Panc1 (cell line): ENCODE measurements at regions not wholly inside any gene's neighbourhood (a gene's known extent, or its start where the extent isn't known, plus 50 kb on each side); places are given as distances from the start of the nearest gene placed in this dataset.

Source experiments
- ATAC-seq: fragments of 200-7000 bp; cut with Tn5 transposase; 2 replicates; pipeline ENCODE4 v1.9.1; 2020; ENCODE audit warnings: mild to moderate bottlenecking, moderate library complexity
- BruUV-seq: library from RNA; stranded (reverse); fragments of 400-500 nt; replicated peaks from 2 replicates; lab custom pipeline; 2021; lab: Mats Ljungman, UMichigan
- CTCF ChIA-PET: fragments of 300-600 bp; sonication (Branson Sonifier 250); formaldehyde crosslinking; loops from one replicate; lab custom pipeline; 2022; ENCODE audit warnings: antibody characterized with exemption; lab: Charles Lee
- POLR2A ChIA-PET: fragments of 300-600 bp; sonication (Branson Sonifier 250); formaldehyde crosslinking; loops from one replicate; lab custom pipeline; 2022; ENCODE audit warnings: antibody characterized with exemption; lab: Charles Lee
- DNase-seq: peaks from one replicate; pipeline ENCODE4 v3.0.0-alpha.2; 2010; ENCODE audit warnings: low read depth, low spot score
- H3K27ac ChIP-seq: 2 replicates; pipeline ENCODE4 v1.5.1; 2011; ENCODE audit warnings: mild to moderate bottlenecking, low read length, inconsistent platforms
- H3K27me3 ChIP-seq: fragments of 200-500 bp; sonication (Bioruptor generic); 2 replicates; pipeline ENCODE4 v1.6.0; 2014; ENCODE audit warnings: low read length, inconsistent platforms; ENCODE audit not compliant: control insufficient read depth, insufficient read depth
- H3K36me3 ChIP-seq: fragments of 200-500 bp; sonication (Bioruptor generic); 2 replicates; pipeline ENCODE4 v1.5.1; 2014; ENCODE audit warnings: inconsistent platforms, mild to moderate bottlenecking, low read length, moderate library complexity; ENCODE audit not compliant: control insufficient read depth, insufficient read depth
- H3K4me1 ChIP-seq: 2 replicates; pipeline ENCODE4 v1.5.1; 2011; ENCODE audit warnings: inconsistent platforms, mild to moderate bottlenecking, low read length, moderate library complexity; ENCODE audit not compliant: control insufficient read depth, insufficient read depth
- H3K4me3 ChIP-seq, 2 experiments: 2 replicates each; pipeline ENCODE4 v1.5.1; 2011 to 2012; ENCODE audit warnings: low read depth in 2 of 2, low read length in 2 of 2, mild to moderate bottlenecking in 2 of 2, inconsistent platforms in 1 of 2, moderate library complexity in 1 of 2
- H3K9me3 ChIP-seq: fragments of 200-500 bp; sonication (Bioruptor generic); 2 replicates; pipeline ENCODE4 v1.5.1; 2014; ENCODE audit warnings: low read depth, mild to moderate bottlenecking, inconsistent platforms, low read length, moderate library complexity; ENCODE audit not compliant: control insufficient read depth, insufficient read depth
- CTCF ChIP-seq: fragments of 450-650 bp; IDR thresholded peaks from 2 replicates; pipeline ENCODE4 v1.5.1; 2017; ENCODE audit warnings: mild to moderate bottlenecking
- POLR2AphosphoS5 ChIP-seq: IDR thresholded peaks from 2 replicates; pipeline ENCODE4 v1.6.1; 2012; ENCODE audit warnings: mild to moderate bottlenecking, low read depth, low read length, moderate library complexity
- REST ChIP-seq, 2 experiments: IDR thresholded peaks; 2 replicates each; pipeline ENCODE4 v1.6.1; 2011 to 2012; ENCODE audit warnings: low read depth in 2 of 2, control low read depth in 1 of 2, low read length in 1 of 2, mild to moderate bottlenecking in 1 of 2, moderate library complexity in 1 of 2; ENCODE audit not compliant: insufficient read depth in 1 of 2
- SIN3A ChIP-seq: IDR thresholded peaks from 2 replicates; pipeline ENCODE4 v1.6.1; 2012; ENCODE audit warnings: low read depth, mild to moderate bottlenecking, low read length, moderate library complexity, borderline replicate concordance; ENCODE audit not compliant: insufficient read depth
- TCF7L2 ChIP-seq: IDR thresholded peaks from 2 replicates; pipeline ENCODE4 v1.6.1; 2011; ENCODE audit warnings: mild to moderate bottlenecking, low read depth, low read length, inconsistent platforms
- in situ Hi-C: cut with HindIII; loops from 2 replicates; pipeline ENCODE4 v1.10.0; 2016; ENCODE audit warnings: low sequenced_read_pairs, low pct_unique_long_range_greater_than_20kb
- intact Hi-C: fragments of 100-400 bp; cut with micrococcal nuclease; formaldehyde crosslinking; loops from one replicate; pipeline ENCODE4 v1.10.0; 2022; ENCODE audit not compliant: unreplicated experiment

- ChIA-PET POLR2A (no interaction called here), CTCF (no interaction called here)
- TF ChIP-seq POLR2AphosphoS5 (no peak), TCF7L2 (no peak), REST (IDR thresholded peaks at IDR 0.05; ENCODE audit: insufficient read depth in 1 of 2, low read depth in 2 of 2, low read length in 1 of 2) (no peak)
- no peak for ATAC-seq
- Histone ChIP-seq H3K9me3 (no peaks in the 10 kb centered on the region), H3K36me3 (no peaks in the 10 kb centered on the region), H3K4me3 (no peak overlapping the region), H3K27me3 (no peaks in the 10 kb centered on the region), H3K27ac (no peak overlapping the region), H3K4me1 (no peaks in the 10 kb centered on the region)
- in situ Hi-C loops: no loop called here
- no peak for DNase-seq
- BruUV-seq: no TSS peak
- intact Hi-C loops: no loop called here
Observed at GRCh38 chr5:30239331-30240022, 954.0 kb upstream of the CDH6 start.

GRCh38 chr5:30237189-30237588, 956.3 kb upstream of the CDH6 start:
- no TSS peak for BruUV-seq

More at GRCh38 chr5:30237189-30237588, 956.3 kb upstream of the CDH6 start:
- Histone ChIP-seq H3K27ac (no peak overlapping the region), H3K4me1 (no peaks in the 10 kb centered on the region), H3K36me3 (no peaks in the 10 kb centered on the region), H3K27me3 (no peaks in the 10 kb centered on the region), H3K9me3 (no peaks in the 10 kb centered on the region), H3K4me3 (no peak overlapping the region)
- ChIA-PET CTCF (no interaction called here), POLR2A (no interaction called here)
- in situ Hi-C loops: no loop called here
- DNase-seq (no peak), ATAC-seq (no peak)
- TF ChIP-seq TCF7L2 (no peak), POLR2AphosphoS5 (no peak), REST (IDR thresholded peaks at IDR 0.05; ENCODE audit: insufficient read depth in 1 of 2, low read depth in 2 of 2, low read length in 1 of 2) (no peak), SIN3A (no peak), CTCF (no peak)
- intact Hi-C loops: no loop called here
